Smooth muscle cell (in vitro differentiated cells): ENCODE measurements at regions not wholly inside any gene's neighbourhood (a gene's known extent, or its start where the extent isn't known, plus 50 kb on each side); places are given as distances from the start of the nearest gene placed in this dataset.

Experiments
- DNase-seq: peaks from one replicate; lab custom pipeline; 2025; ENCODE audit not compliant: unreplicated experiment; lab: John Stamatoyannopoulos, UW
- H2AFZ ChIP-seq: fragments of 200-600 bp; sonication (generic); 2 replicates; pipeline ENCODE4 v1.6.0; 2016; ENCODE audit warnings: antibody characterized with exemption, low read depth, mild to moderate bottlenecking
- H3F3A ChIP-seq: fragments of 200-600 bp; sonication (generic); 2 replicates; pipeline ENCODE4 v1.6.0; 2017; ENCODE audit warnings: antibody characterized with exemption, low read depth
- H3K27ac ChIP-seq: fragments of 200-600 bp; sonication (generic); 2 replicates; pipeline ENCODE4 v1.5.1; 2016; ENCODE audit warnings: low read depth, mild to moderate bottlenecking
- H3K27me3 ChIP-seq: fragments of 200-600 bp; sonication (generic); 2 replicates; pipeline ENCODE4 v1.6.1; 2016; ENCODE audit warnings: low read depth, mild to moderate bottlenecking
- H3K36me3 ChIP-seq: fragments of 200-600 bp; sonication (generic); 2 replicates; pipeline ENCODE4 v1.5.1; 2016; ENCODE audit warnings: low read depth
- H3K4me1 ChIP-seq: fragments of 200-600 bp; sonication (generic); 2 replicates; pipeline ENCODE4 v1.5.1; 2016; ENCODE audit warnings: low read depth
- H3K4me2 ChIP-seq: fragments of 200-600 bp; sonication (generic); 2 replicates; pipeline ENCODE4 v1.6.0; 2016; ENCODE audit warnings: mild to moderate bottlenecking
- H3K4me3 ChIP-seq: fragments of 200-600 bp; sonication (generic); 2 replicates; pipeline ENCODE4 v1.5.1; 2016; ENCODE audit warnings: mild to moderate bottlenecking
- H3K79me2 ChIP-seq: fragments of 200-600 bp; sonication (generic); 2 replicates; pipeline ENCODE4 v1.6.0; 2016; ENCODE audit warnings: low read depth, mild to moderate bottlenecking
- H3K9ac ChIP-seq: fragments of 200-600 bp; sonication (generic); 2 replicates; pipeline ENCODE4 v1.6.0; 2016; ENCODE audit warnings: low read depth
- H3K9me3 ChIP-seq: fragments of 200-600 bp; sonication (generic); replicated peaks from 2 replicates; pipeline ENCODE4 v1.5.1; 2016; ENCODE audit warnings: low read depth
- H4K20me1 ChIP-seq: fragments of 200-600 bp; sonication (generic); 2 replicates; pipeline ENCODE4 v1.6.0; 2016; ENCODE audit warnings: low read depth
- CTCF ChIP-seq: fragments of 200-600 bp; sonication (generic); IDR thresholded peaks from 2 replicates; pipeline ENCODE4 v1.5.1; 2017; ENCODE audit warnings: borderline replicate concordance, mild to moderate bottlenecking, antibody characterized with exemption; ENCODE audit not compliant: insufficient read depth, poor library complexity, severe bottlenecking
- WGBS: methylation state at CpG from one replicate; pipeline ENCODE4 v1.1.7; 2016; ENCODE audit warnings: low lambda C conversion rate; 5-methylcytosine and 5-hydroxymethylcytosine counted together

- WGBS = 88% methylated on average over 8 of the region's 8 CpGs
- no peak overlapping the region for H2AFZ ChIP-seq
- no peak overlapping the region for H3K9ac ChIP-seq
- no peak for DNase-seq
- H4K20me1 ChIP-seq = no peaks in the 10 kb centered on the region
- H3K4me1 ChIP-seq = no peaks in the 10 kb centered on the region
- TF ChIP-seq CTCF = no peak
- H3K27ac ChIP-seq = no peak overlapping the region
- H3F3A ChIP-seq = no peaks in the 10 kb centered on the region
- no peaks in the 10 kb centered on the region for H3K36me3 ChIP-seq
- no peaks in the 10 kb centered on the region for H3K9me3 ChIP-seq
- no peak overlapping the region for H3K4me2 ChIP-seq
- H3K27me3 ChIP-seq = no peaks in the 10 kb centered on the region
- no peak overlapping the region for H3K4me3 ChIP-seq
- H3K79me2 ChIP-seq = no peaks in the 10 kb centered on the region
Measured at GRCh38 chr10:56035489-56035888, 325.6 kb downstream of the ZWINT start.

- no peaks in the 10 kb centered on the region for H3K79me2 ChIP-seq
- DNase-seq = no peak
- no peaks in the 10 kb centered on the region for H4K20me1 ChIP-seq
- no peaks in the 10 kb centered on the region for H3K9me3 ChIP-seq
- no peaks in the 10 kb centered on the region for H3K36me3 ChIP-seq
- TF ChIP-seq CTCF = no peak
- H2AFZ ChIP-seq = no peak overlapping the region
- H3K9ac ChIP-seq = no peak overlapping the region
- 62% methylated on average over 5 of the region's 5 CpGs for WGBS
- no peaks in the 10 kb centered on the region for H3F3A ChIP-seq
- H3K4me3 ChIP-seq = no peak overlapping the region
- H3K27ac ChIP-seq = no peak overlapping the region
- H3K4me2 ChIP-seq = no peak overlapping the region
- H3K27me3 ChIP-seq = no peaks in the 10 kb centered on the region
- H3K4me1 ChIP-seq = no peaks in the 10 kb centered on the region
Measured at GRCh38 chr10:56028298-56029132, 332.5 kb downstream of the ZWINT start.

GRCh38 chr10:56012101-56012500 is 349.0 kb downstream of the ZWINT start:
- Histone ChIP-seq H3K4me3 (no peak overlapping the region), H4K20me1 (no peaks in the 10 kb centered on the region), H3K9ac (no peak overlapping the region), H3K79me2 (no peaks in the 10 kb centered on the region), H2AFZ (no peak overlapping the region), H3K4me1 (no peaks in the 10 kb centered on the region), H3K27me3 (no peaks in the 10 kb centered on the region), H3K9me3 (no peaks in the 10 kb centered on the region), H3K27ac (no peak overlapping the region), H3K36me3 (no peaks in the 10 kb centered on the region), H3K4me2 (no peak overlapping the region), H3F3A (no peaks in the 10 kb centered on the region)
- no peak for TF ChIP-seq CTCF
- DNase-seq = no peak

- Histone ChIP-seq H3K4me2 (no peak overlapping the region), H3K9me3 (no peaks in the 10 kb centered on the region), H3K79me2 (no peaks in the 10 kb centered on the region), H4K20me1 (no peaks in the 10 kb centered on the region), H3K4me1 (no peaks in the 10 kb centered on the region), H3K9ac (no peak overlapping the region), H2AFZ (no peak overlapping the region), H3K27ac (no peak overlapping the region), H3F3A (no peaks in the 10 kb centered on the region), H3K4me3 (no peak overlapping the region), H3K36me3 (no peaks in the 10 kb centered on the region), H3K27me3 (no peaks in the 10 kb centered on the region)
- TF ChIP-seq CTCF = no peak
- no peak for DNase-seq
- 88% methylated on average over 2 of the region's 2 CpGs for WGBS
Measured at GRCh38 chr10:56003555-56003954, 357.5 kb downstream of the ZWINT start.
